GM13976 (cell line): ENCODE measurements at regions not wholly inside any gene's neighbourhood (a gene's known extent, or its start where the extent isn't known, plus 50 kb on each side); places are given as distances from the start of the nearest gene placed in this dataset.

Experiments used
- DNase-seq: peaks from one replicate; pipeline ENCODE4 v3.0.0; 2012; ENCODE audit warnings: low spot score
- in situ Hi-C: fragments of 300-500 bp; cut with MboI; formaldehyde crosslinking; loops from one replicate; pipeline ENCODE4 v1.12.0; 2022; ENCODE audit warnings: low sequenced_read_pairs, mixed read lengths, inconsistent platforms; ENCODE audit not compliant: unreplicated experiment
- TF ChIP-seq, protein P1 (sequence below): IDR thresholded peaks from 2 replicates; pipeline ENCODE4 v1.5.1; 2012; ENCODE audit warnings: borderline replicate concordance, mild to moderate bottlenecking; ENCODE audit not compliant: insufficient read depth; ENCODE audit errors: extremely low read depth, missing control alignments, control extremely low read depth

DNA sequence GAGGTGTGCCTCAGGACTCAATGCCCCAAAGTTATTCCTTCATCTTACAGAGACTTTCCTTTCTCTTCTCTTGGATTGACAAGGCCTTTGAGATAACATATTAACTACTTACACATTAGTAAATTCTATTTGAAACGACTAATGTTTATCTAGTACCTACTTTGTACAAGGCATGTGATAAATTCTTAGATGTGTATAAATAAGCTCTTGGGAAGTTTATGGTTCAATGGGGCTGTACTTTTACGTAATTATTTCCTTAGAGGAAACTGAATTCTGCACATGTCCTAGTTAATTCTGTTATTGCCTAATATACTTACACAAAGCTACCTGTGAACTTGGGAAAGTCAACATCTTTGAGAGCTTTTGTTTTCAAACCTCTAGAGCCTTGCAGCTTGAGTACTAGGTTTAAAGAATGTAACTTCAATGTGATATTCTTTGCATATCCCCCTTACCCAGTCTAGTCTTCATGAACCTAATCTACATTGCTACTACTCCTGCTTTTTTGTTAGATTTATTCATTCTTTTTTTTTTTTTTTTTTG, 58.5 kb upstream of the RAP2B start:
- TF ChIP-seq, protein P1, sequence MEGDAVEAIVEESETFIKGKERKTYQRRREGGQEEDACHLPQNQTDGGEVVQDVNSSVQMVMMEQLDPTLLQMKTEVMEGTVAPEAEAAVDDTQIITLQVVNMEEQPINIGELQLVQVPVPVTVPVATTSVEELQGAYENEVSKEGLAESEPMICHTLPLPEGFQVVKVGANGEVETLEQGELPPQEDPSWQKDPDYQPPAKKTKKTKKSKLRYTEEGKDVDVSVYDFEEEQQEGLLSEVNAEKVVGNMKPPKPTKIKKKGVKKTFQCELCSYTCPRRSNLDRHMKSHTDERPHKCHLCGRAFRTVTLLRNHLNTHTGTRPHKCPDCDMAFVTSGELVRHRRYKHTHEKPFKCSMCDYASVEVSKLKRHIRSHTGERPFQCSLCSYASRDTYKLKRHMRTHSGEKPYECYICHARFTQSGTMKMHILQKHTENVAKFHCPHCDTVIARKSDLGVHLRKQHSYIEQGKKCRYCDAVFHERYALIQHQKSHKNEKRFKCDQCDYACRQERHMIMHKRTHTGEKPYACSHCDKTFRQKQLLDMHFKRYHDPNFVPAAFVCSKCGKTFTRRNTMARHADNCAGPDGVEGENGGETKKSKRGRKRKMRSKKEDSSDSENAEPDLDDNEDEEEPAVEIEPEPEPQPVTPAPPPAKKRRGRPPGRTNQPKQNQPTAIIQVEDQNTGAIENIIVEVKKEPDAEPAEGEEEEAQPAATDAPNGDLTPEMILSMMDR = no peak
- DNase-seq = no peak
- in situ Hi-C loops = no loop called here

DNA sequence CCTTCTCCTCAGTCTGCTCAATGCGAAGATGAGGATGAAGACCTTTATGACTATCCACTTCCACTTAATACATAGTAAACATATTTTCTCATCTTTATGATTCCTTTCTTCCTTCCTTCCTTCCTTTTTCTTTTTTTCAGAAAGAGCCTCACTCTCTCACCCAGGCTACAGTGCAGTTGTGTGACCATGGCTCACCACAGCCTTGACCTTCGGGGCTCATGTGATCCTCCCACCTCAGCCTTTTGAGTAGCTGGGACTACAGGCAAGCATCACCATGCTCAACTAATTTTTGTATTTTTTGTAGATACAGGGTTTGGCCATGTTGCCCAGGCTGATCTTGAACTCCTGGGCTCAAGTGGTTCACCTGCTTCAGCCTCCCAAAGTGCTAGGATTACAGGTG, 52.0 kb upstream of the RAP2B start:
- in situ Hi-C loops = no loop called here
- DNase-seq = no peak
- TF ChIP-seq, protein P1 = no peak

DNA sequence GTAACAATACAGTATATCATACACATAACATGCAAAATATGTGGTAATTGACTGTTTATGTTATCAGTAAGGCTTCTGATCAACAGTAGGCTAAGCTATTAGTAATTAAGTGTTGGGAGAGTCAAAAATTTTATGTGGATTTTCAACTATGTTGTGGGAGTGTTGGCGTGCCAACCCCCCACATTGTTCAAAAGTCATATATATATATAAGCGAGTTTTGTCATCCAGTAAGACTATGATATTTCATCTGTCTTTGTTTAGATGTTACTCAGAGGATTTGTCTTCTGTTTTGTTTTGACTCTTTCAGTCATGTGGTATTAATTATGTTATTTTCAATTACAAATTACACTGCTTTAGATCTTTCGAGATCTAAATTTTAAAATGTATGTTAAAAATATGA, 51.0 kb upstream of the RAP2B start:
- TF ChIP-seq, protein P1 = no peak

More for the DNA sequence above, 51.0 kb upstream of the RAP2B start:
- in situ Hi-C loops = no loop called here
- no peak for DNase-seq
